ENCODE measurements at regions not wholly inside any gene's neighbourhood (a gene's known extent, or its start where the extent isn't known, plus 50 kb on each side); places are given as distances from the start of the nearest gene placed in this dataset.

- TF ChIP-seq POLR2AphosphoS5 (IDR thresholded peaks at IDR 0.05; ENCODE audit: insufficient read depth in 1 of 2, low read depth in 1 of 2) (no peak), CTCF (IDR thresholded peaks at IDR 0.05) (no peak)
Observed at GRCh38 chrX:69097451-69098236, 67.6 kb downstream of the PJA1 start.
